Panc1 (cell line): ENCODE measurements at regions not wholly inside any gene's neighbourhood (a gene's known extent, or its start where the extent isn't known, plus 50 kb on each side); places are given as distances from the start of the nearest gene placed in this dataset.

Experiments used
- ATAC-seq: fragments of 200-7000 bp; cut with Tn5 transposase; 2 replicates; pipeline ENCODE4 v1.9.1; 2020; ENCODE audit warnings: mild to moderate bottlenecking, moderate library complexity
- BruUV-seq: library from RNA; stranded (reverse); fragments of 400-500 nt; replicated peaks from 2 replicates; lab custom pipeline; 2021; lab: Mats Ljungman, UMichigan
- CTCF ChIA-PET: fragments of 300-600 bp; sonication (Branson Sonifier 250); formaldehyde crosslinking; loops from one replicate; lab custom pipeline; 2022; ENCODE audit warnings: antibody characterized with exemption; lab: Charles Lee
- POLR2A ChIA-PET: fragments of 300-600 bp; sonication (Branson Sonifier 250); formaldehyde crosslinking; loops from one replicate; lab custom pipeline; 2022; ENCODE audit warnings: antibody characterized with exemption; lab: Charles Lee
- DNase-seq: peaks from one replicate; pipeline ENCODE4 v3.0.0-alpha.2; 2010; ENCODE audit warnings: low read depth, low spot score
- H3K27ac ChIP-seq: 2 replicates; pipeline ENCODE4 v1.5.1; 2011; ENCODE audit warnings: mild to moderate bottlenecking, low read length, inconsistent platforms
- H3K27me3 ChIP-seq: fragments of 200-500 bp; sonication (Bioruptor generic); 2 replicates; pipeline ENCODE4 v1.6.0; 2014; ENCODE audit warnings: low read length, inconsistent platforms; ENCODE audit not compliant: control insufficient read depth, insufficient read depth
- H3K36me3 ChIP-seq: fragments of 200-500 bp; sonication (Bioruptor generic); 2 replicates; pipeline ENCODE4 v1.5.1; 2014; ENCODE audit warnings: inconsistent platforms, mild to moderate bottlenecking, low read length, moderate library complexity; ENCODE audit not compliant: control insufficient read depth, insufficient read depth
- H3K4me1 ChIP-seq: 2 replicates; pipeline ENCODE4 v1.5.1; 2011; ENCODE audit warnings: inconsistent platforms, mild to moderate bottlenecking, low read length, moderate library complexity; ENCODE audit not compliant: control insufficient read depth, insufficient read depth
- H3K4me3 ChIP-seq, 2 experiments: 2 replicates each; pipeline ENCODE4 v1.5.1; 2011 to 2012; ENCODE audit warnings: low read depth in 2 of 2, low read length in 2 of 2, mild to moderate bottlenecking in 2 of 2, inconsistent platforms in 1 of 2, moderate library complexity in 1 of 2
- H3K9me3 ChIP-seq: fragments of 200-500 bp; sonication (Bioruptor generic); 2 replicates; pipeline ENCODE4 v1.5.1; 2014; ENCODE audit warnings: low read depth, mild to moderate bottlenecking, inconsistent platforms, low read length, moderate library complexity; ENCODE audit not compliant: control insufficient read depth, insufficient read depth
- POLR2AphosphoS5 ChIP-seq: IDR thresholded peaks from 2 replicates; pipeline ENCODE4 v1.6.1; 2012; ENCODE audit warnings: mild to moderate bottlenecking, low read depth, low read length, moderate library complexity
- SIN3A ChIP-seq: IDR thresholded peaks from 2 replicates; pipeline ENCODE4 v1.6.1; 2012; ENCODE audit warnings: low read depth, mild to moderate bottlenecking, low read length, moderate library complexity, borderline replicate concordance; ENCODE audit not compliant: insufficient read depth
- TCF7L2 ChIP-seq: IDR thresholded peaks from 2 replicates; pipeline ENCODE4 v1.6.1; 2011; ENCODE audit warnings: mild to moderate bottlenecking, low read depth, low read length, inconsistent platforms
- in situ Hi-C: cut with HindIII; loops from 2 replicates; pipeline ENCODE4 v1.10.0; 2016; ENCODE audit warnings: low sequenced_read_pairs, low pct_unique_long_range_greater_than_20kb
- intact Hi-C: fragments of 100-400 bp; cut with micrococcal nuclease; formaldehyde crosslinking; loops from one replicate; pipeline ENCODE4 v1.10.0; 2022; ENCODE audit not compliant: unreplicated experiment
- TF ChIP-seq, protein P1 (sequence below), 2 experiments: IDR thresholded peaks; 2 replicates each; pipeline ENCODE4 v1.6.1; 2011 to 2012; ENCODE audit warnings: low read depth in 2 of 2, control low read depth in 1 of 2, low read length in 1 of 2, mild to moderate bottlenecking in 1 of 2, moderate library complexity in 1 of 2; ENCODE audit not compliant: insufficient read depth in 1 of 2
- TF ChIP-seq, protein P2 (sequence below): fragments of 450-650 bp; IDR thresholded peaks from 2 replicates; pipeline ENCODE4 v1.5.1; 2017; ENCODE audit warnings: mild to moderate bottlenecking

DNA sequence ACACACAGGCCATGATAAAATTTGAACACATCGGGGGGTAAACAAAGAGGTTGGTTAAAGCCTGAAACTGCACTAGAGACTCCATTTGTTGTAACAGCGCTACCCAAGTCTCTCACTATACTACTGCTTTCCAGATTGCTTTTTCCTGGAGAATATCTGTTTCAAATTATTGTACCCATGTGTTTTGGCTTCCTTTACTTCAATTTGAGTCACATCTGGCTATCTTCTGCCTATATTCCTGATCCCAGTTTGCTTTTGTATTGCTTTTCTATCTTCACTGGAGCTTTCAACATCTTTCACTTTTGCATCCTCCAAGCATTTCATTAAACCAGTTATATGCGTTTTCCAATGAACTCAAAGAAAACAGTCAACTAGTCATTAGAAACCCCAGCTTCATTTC is 404.7 kb downstream of the MLLT3 start:
- no peak for TF ChIP-seq SIN3A
- TF ChIP-seq, protein P1, sequence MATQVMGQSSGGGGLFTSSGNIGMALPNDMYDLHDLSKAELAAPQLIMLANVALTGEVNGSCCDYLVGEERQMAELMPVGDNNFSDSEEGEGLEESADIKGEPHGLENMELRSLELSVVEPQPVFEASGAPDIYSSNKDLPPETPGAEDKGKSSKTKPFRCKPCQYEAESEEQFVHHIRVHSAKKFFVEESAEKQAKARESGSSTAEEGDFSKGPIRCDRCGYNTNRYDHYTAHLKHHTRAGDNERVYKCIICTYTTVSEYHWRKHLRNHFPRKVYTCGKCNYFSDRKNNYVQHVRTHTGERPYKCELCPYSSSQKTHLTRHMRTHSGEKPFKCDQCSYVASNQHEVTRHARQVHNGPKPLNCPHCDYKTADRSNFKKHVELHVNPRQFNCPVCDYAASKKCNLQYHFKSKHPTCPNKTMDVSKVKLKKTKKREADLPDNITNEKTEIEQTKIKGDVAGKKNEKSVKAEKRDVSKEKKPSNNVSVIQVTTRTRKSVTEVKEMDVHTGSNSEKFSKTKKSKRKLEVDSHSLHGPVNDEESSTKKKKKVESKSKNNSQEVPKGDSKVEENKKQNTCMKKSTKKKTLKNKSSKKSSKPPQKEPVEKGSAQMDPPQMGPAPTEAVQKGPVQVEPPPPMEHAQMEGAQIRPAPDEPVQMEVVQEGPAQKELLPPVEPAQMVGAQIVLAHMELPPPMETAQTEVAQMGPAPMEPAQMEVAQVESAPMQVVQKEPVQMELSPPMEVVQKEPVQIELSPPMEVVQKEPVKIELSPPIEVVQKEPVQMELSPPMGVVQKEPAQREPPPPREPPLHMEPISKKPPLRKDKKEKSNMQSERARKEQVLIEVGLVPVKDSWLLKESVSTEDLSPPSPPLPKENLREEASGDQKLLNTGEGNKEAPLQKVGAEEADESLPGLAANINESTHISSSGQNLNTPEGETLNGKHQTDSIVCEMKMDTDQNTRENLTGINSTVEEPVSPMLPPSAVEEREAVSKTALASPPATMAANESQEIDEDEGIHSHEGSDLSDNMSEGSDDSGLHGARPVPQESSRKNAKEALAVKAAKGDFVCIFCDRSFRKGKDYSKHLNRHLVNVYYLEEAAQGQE (IDR thresholded peaks at IDR 0.05; ENCODE audit: insufficient read depth in 1 of 2, low read depth in 2 of 2, low read length in 1 of 2) = no peak
- TF ChIP-seq TCF7L2 = no peak
- no peak for TF ChIP-seq POLR2AphosphoS5
- TF ChIP-seq, protein P2, sequence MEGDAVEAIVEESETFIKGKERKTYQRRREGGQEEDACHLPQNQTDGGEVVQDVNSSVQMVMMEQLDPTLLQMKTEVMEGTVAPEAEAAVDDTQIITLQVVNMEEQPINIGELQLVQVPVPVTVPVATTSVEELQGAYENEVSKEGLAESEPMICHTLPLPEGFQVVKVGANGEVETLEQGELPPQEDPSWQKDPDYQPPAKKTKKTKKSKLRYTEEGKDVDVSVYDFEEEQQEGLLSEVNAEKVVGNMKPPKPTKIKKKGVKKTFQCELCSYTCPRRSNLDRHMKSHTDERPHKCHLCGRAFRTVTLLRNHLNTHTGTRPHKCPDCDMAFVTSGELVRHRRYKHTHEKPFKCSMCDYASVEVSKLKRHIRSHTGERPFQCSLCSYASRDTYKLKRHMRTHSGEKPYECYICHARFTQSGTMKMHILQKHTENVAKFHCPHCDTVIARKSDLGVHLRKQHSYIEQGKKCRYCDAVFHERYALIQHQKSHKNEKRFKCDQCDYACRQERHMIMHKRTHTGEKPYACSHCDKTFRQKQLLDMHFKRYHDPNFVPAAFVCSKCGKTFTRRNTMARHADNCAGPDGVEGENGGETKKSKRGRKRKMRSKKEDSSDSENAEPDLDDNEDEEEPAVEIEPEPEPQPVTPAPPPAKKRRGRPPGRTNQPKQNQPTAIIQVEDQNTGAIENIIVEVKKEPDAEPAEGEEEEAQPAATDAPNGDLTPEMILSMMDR = no peak
- H3K4me1 ChIP-seq = no peaks in the 10 kb centered on the region
- in situ Hi-C loops (no loop called here), intact Hi-C loops (no loop called here)
- no peak overlapping the region for H3K27ac ChIP-seq
- no peaks in the 10 kb centered on the region for H3K36me3 ChIP-seq
- no peak overlapping the region for H3K4me3 ChIP-seq
- no peaks in the 10 kb centered on the region for H3K27me3 ChIP-seq
- no peaks in the 10 kb centered on the region for H3K9me3 ChIP-seq
- POLR2A ChIA-PET = no interaction called here
- no TSS peak for BruUV-seq
- no peak for DNase-seq
- no peak for ATAC-seq
- CTCF ChIA-PET = no interaction called here

DNA sequence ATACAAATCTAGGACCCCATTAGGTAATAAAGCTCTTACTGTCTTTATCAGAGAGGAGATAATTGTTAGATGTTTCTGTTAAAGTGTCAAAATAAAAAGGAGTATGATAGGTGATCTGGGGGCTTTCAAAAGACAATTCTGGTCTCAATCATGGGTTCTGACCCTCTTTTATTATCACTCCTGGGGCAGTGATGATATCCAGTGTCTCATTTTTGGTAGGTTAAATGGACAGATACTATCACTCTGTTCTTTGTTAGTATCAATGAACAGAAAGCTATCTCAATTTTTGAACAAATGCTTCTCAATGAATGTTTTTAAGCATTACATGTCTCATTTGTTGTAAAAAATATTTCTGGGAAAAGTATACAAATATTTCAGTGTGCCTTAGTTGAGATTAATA is 405.9 kb downstream of the MLLT3 start:
- no peaks in the 10 kb centered on the region for H3K4me1 ChIP-seq
- CTCF ChIA-PET = no interaction called here
- intact Hi-C loops = no loop called here

DNA sequence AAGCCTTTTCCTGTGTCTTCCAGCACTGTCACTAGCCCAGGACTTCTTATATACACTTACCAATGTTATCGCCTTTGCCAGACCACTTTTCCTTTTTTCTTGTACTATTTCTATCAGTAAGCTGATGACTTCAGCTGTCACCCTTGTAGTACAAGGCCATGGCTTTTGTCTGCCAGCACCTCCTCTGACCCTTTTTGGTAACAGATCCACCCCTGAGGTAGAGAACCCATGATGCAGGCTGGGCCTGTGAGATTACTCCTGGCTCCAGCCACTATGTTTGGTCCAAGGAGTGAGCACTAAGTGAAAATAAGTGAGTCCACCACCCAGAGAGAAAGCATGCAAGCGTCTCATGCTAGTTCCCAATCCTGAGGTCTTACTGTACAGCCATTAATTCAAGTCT is 406.7 kb downstream of the MLLT3 start:
- ChIA-PET CTCF (no interaction called here), POLR2A (no interaction called here)
- intact Hi-C loops (no loop called here), in situ Hi-C loops (no loop called here)
- no peaks in the 10 kb centered on the region for H3K36me3 ChIP-seq
- no peaks in the 10 kb centered on the region for H3K4me1 ChIP-seq
- H3K27ac ChIP-seq = no peak overlapping the region
- ATAC-seq = no peak
- H3K4me3 ChIP-seq = no peak overlapping the region
- no peaks in the 10 kb centered on the region for H3K27me3 ChIP-seq
- no peak for DNase-seq
- TF ChIP-seq, protein P1 (IDR thresholded peaks at IDR 0.05; ENCODE audit: insufficient read depth in 1 of 2, low read depth in 2 of 2, low read length in 1 of 2) = no peak
- TF ChIP-seq POLR2AphosphoS5 = no peak
- TF ChIP-seq, protein P2 = no peak
- no peak for TF ChIP-seq SIN3A
- TF ChIP-seq TCF7L2 = no peak
- no peaks in the 10 kb centered on the region for H3K9me3 ChIP-seq
- BruUV-seq = no TSS peak

More for the DNA sequence above, 405.9 kb downstream of the MLLT3 start:
- no peak for TF ChIP-seq SIN3A
- TF ChIP-seq TCF7L2 = no peak
- ATAC-seq (no peak), DNase-seq (no peak)
- BruUV-seq = no TSS peak
- POLR2A ChIA-PET = no interaction called here
- Histone ChIP-seq H3K36me3 (no peaks in the 10 kb centered on the region), H3K9me3 (no peaks in the 10 kb centered on the region), H3K4me3 (no peak overlapping the region), H3K27me3 (no peaks in the 10 kb centered on the region), H3K27ac (no peak overlapping the region)
- in situ Hi-C loops = no loop called here
